Stomach (tissue), 8 donors: ENCODE measurements at regions not wholly inside any gene's neighbourhood (a gene's known extent, or its start where the extent isn't known, plus 50 kb on each side); places are given as distances from the start of the nearest gene placed in this dataset.

ENCODE experiments used
- DNase-seq, 2 donors: peaks; one replicate each; pipeline versions ENCODE4 v3.0.0 to v3.0.0-alpha.2; 2013 to 2019
- H3K27ac ChIP-seq, 5 donors: fragments of 200-600 bp in 4 of 5; sonication (generic) in 4 of 5; one replicate each; pipeline ENCODE4 v1.5.1; 2013 to 2019; ENCODE audit warnings: mild to moderate bottlenecking in 1 of 5, moderate library complexity in 1 of 5
- H3K27me3 ChIP-seq, 3 donors: fragments of 200-600 bp; sonication (generic); one replicate each; pipeline ENCODE4 v1.5.1; 2017 to 2019; ENCODE audit warnings: mixed run types in 1 of 3
- H3K36me3 ChIP-seq, 4 donors: fragments of 200-600 bp; sonication (generic); 1 replicate in 3 of 4; 2 replicates in 1 of 4; pipeline ENCODE4 v1.5.1; 2016 to 2019
- H3K4me1 ChIP-seq, 4 donors: fragments of 200-600 bp; sonication (generic); one replicate each; pipeline ENCODE4 v1.5.1; 2016 to 2019
- H3K4me3 ChIP-seq, 4 donors: fragments of 200-600 bp; sonication (generic) in 3 of 4; one replicate each; pipeline ENCODE4 v1.5.1; 2016 to 2019; ENCODE audit warnings: mild to moderate bottlenecking in 1 of 4
- H3K9me3 ChIP-seq, 4 donors: fragments of 200-600 bp; sonication (generic); one replicate each; pipeline ENCODE4 v1.5.1; 2016 to 2019
- EP300 ChIP-seq: sonication (generic); formaldehyde crosslinking; IDR thresholded peaks from one replicate; pipeline ENCODE4 v1.6.1; 2017; ENCODE audit warnings: antibody characterized with exemption
- POLR2A ChIP-seq, 4 donors: fragments of 450-650 bp; IDR thresholded peaks; one replicate each; pipeline ENCODE4 v1.6.1; 2016; ENCODE audit warnings: antibody characterized with exemption in 4 of 4, control low read depth in 2 of 4, mild to moderate bottlenecking in 1 of 4, moderate library complexity in 1 of 4
- POLR2AphosphoS5 ChIP-seq, 3 donors: sonication (generic); formaldehyde crosslinking; IDR thresholded peaks; one replicate each; pipeline ENCODE4 v1.6.1; 2016; ENCODE audit warnings: antibody characterized with exemption in 3 of 3
- WGBS, 5 donors: extraction: QIAGEN DNeasy Blood & Tissue Kit in 3 of 5; methylation state at CpG; one replicate each; pipeline versions ENCODE4 v1.1.5 to v1.1.7; 2013 to 2018; 5-methylcytosine and 5-hydroxymethylcytosine counted together
- intact Hi-C: fragments of 100-400 bp; cut with DNase I; formaldehyde crosslinking; loops from one replicate; pipeline ENCODE4 v1.15.1; 2023; ENCODE audit warnings: low total_unique reads
- TF ChIP-seq, protein P1 (sequence below), 7 experiments: fragments of 450-650 bp in 4 of 7; fragments of 200-600 bp in 3 of 7; sonication (generic) in 3 of 7; IDR thresholded peaks; one replicate each; pipeline ENCODE4 v1.5.1; 2016 to 2019; ENCODE audit warnings: antibody characterized with exemption in 7 of 7, control low read depth in 2 of 7, mild to moderate bottlenecking in 1 of 7
- donor health status: healthy with polysubstance abuse.
- donor health status: Bipolar disorder and iron deficiency.
- donor health status: healthy.

DNA sequence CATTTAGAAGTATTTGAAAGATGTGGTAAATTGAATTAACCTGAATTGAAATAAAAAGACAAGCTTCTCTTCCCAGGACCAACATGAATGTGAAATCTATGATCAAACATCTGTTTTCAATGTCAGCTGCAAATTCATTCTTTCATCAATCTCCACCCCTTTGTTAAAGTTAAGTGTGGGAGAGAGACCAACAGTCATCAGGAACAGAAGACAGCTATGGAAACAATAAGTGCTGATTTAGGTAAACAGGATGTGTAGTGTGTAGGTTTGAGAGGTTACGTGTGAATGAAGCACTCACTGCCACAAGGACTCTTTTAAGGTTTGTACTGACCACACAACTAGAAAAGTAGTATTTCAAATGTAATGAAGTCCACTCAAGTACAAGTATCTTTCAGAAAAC lies 1659.8 kb upstream of the CELF4 start:
- Histone ChIP-seq H3K36me3 (no peaks in the 10 kb centered on the region), H3K27me3 (no peaks in the 10 kb centered on the region), H3K4me1 (no peaks in the 10 kb centered on the region), H3K4me3 (no peak overlapping the region), H3K9me3 (no peaks in the 10 kb centered on the region), H3K27ac (no peak overlapping the region)
- 60 to 80% (median 72%) methylated on average over 1 of the region's 1 CpG for WGBS, 5 donors
- intact Hi-C loops: no loop called here
- DNase-seq: no peak
- TF ChIP-seq POLR2AphosphoS5 (IDR thresholded peaks at IDR 0.05) (no peak), EP300 (no peak), POLR2A (IDR thresholded peaks at IDR 0.05) (no peak)
- TF ChIP-seq, protein P1, sequence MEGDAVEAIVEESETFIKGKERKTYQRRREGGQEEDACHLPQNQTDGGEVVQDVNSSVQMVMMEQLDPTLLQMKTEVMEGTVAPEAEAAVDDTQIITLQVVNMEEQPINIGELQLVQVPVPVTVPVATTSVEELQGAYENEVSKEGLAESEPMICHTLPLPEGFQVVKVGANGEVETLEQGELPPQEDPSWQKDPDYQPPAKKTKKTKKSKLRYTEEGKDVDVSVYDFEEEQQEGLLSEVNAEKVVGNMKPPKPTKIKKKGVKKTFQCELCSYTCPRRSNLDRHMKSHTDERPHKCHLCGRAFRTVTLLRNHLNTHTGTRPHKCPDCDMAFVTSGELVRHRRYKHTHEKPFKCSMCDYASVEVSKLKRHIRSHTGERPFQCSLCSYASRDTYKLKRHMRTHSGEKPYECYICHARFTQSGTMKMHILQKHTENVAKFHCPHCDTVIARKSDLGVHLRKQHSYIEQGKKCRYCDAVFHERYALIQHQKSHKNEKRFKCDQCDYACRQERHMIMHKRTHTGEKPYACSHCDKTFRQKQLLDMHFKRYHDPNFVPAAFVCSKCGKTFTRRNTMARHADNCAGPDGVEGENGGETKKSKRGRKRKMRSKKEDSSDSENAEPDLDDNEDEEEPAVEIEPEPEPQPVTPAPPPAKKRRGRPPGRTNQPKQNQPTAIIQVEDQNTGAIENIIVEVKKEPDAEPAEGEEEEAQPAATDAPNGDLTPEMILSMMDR (IDR thresholded peaks at IDR 0.05): no peak

DNA sequence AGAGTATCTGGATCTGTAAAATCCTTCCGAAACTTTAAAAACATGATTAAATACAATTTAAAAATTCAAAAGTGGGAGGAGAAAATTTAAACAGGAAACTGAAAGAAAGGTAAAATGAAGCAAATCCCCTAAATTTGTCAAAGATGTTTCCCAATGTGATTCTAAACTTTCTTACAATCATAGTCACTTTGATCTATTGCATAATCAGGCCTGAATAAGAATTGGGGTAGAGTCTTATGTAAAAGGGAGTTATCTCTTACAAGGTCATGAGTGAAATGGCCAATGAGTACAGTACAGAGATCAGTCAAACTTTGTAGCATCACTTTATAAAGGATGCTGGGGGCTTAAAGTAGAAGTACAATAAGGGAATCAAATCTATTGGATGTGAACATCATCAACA lies 1657.7 kb upstream of the CELF4 start:
- Histone ChIP-seq H3K4me3 (no peak overlapping the region), H3K9me3 (no peaks in the 10 kb centered on the region), H3K4me1 (no peaks in the 10 kb centered on the region), H3K27ac (no peak overlapping the region), H3K36me3 (no peaks in the 10 kb centered on the region), H3K27me3 (no peaks in the 10 kb centered on the region)
- intact Hi-C loops: no loop called here
- TF ChIP-seq, protein P1 (IDR thresholded peaks at IDR 0.05): no peak
- no peak for TF ChIP-seq POLR2A (IDR thresholded peaks at IDR 0.05)
- WGBS, 5 donors: 89 to 97% (median 93%) methylated on average over 1 of the region's 1 CpG
- no peak for DNase-seq

DNA sequence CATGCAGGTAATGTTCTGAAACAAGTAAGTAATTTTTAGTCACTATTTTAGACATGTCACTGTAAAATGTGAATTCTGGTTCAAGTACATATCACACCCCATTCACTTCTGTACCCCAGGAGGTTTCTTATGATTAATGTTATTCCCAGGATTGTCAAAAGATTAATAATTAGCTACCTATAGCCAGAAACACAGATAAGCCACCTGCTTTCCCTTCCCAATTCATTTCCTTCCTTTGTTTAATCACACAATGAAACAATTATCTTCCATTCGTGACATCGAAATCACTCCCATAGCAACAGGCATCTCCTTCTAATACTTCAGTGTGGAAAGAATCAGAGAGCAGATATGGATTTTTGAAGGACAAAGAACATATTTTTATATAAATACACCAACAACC lies 1650.3 kb upstream of the CELF4 start:
- intact Hi-C loops: no loop called here
- 23 to 52% (median 32%) methylated on average over 2 of the region's 2 CpGs for WGBS, 5 donors
- no peak overlapping the region for H3K4me3 ChIP-seq
- TF ChIP-seq, protein P1 (IDR thresholded peaks at IDR 0.05): no peak
- H3K4me1 ChIP-seq: no peaks in the 10 kb centered on the region
- no peaks in the 10 kb centered on the region for H3K36me3 ChIP-seq
- peaks cover 0 to 9% (median 4%) of the 10 kb centered on the region in 4 donors for H3K9me3 ChIP-seq
- H3K27ac ChIP-seq: no peak overlapping the region
- DNase-seq: peak in 1 of 2 donors; percentile 23
- H3K27me3 ChIP-seq: no peaks in the 10 kb centered on the region

DNA sequence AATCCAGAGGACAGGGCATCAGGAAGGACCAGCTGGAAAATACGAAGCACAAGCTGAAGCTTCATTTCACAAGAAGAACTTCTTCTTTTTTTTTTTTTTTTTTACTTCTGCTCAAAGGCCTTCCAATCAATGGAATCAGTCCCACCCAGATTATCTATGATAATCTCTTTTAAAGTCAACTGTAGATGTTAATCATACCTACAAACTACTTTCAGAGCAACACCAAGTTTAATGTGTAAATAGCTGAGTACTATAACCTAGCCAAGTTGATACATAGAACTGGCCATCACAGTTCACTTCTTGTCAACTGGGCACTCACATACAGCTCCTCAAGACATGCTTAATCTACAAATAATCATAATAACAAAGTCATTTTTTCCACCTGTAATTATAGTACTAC lies 1645.9 kb upstream of the CELF4 start:
- H3K27ac ChIP-seq: no peak overlapping the region
- H3K9me3 ChIP-seq: peaks cover 0 to 9% (median 4%) of the 10 kb centered on the region in 4 donors
- intact Hi-C loops: no loop called here
- no peaks in the 10 kb centered on the region for H3K27me3 ChIP-seq
- WGBS, 5 donors: 84 to 96% (median 93%) methylated on average over 1 of the region's 1 CpG
- TF ChIP-seq POLR2AphosphoS5 (IDR thresholded peaks at IDR 0.05) (no peak), POLR2A (IDR thresholded peaks at IDR 0.05) (no peak), EP300 (no peak)
- TF ChIP-seq, protein P1 (IDR thresholded peaks at IDR 0.05): no peak
- no peak for DNase-seq
- no peak overlapping the region for H3K4me3 ChIP-seq
- no peaks in the 10 kb centered on the region for H3K4me1 ChIP-seq
- H3K36me3 ChIP-seq: no peaks in the 10 kb centered on the region

DNA sequence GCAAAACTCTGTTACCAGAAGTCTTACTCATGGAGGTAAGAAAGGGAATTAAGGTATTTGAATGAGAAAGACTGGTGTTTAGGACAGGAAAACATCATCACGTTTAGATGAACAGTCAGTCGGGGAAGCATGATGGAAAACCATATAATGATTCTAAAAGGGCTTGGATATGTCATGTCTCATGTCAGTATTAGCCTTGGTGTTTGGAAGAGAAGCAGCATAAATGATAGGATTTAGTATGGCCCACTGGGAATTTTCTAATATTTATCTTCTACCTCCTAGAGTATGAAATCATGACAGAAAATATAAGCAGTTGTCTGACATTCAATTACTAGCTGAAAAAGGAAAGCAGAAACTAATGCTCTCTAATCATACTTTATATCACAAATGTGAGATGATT lies 1643.6 kb upstream of the CELF4 start:
- 69 to 87% (median 77%) methylated on average over 2 of the region's 2 CpGs for WGBS, 5 donors

More for the DNA sequence above, 1643.6 kb upstream of the CELF4 start:
- Histone ChIP-seq H3K27me3 (no peaks in the 10 kb centered on the region), H3K4me1 (no peaks in the 10 kb centered on the region), H3K27ac (no peak overlapping the region), H3K36me3 (no peaks in the 10 kb centered on the region), H3K4me3 (no peak overlapping the region), H3K9me3 (peaks cover 0 to 9% (median 4%) of the 10 kb centered on the region in 4 donors)
- intact Hi-C loops: no loop called here
- DNase-seq: no peak
- TF ChIP-seq, protein P1 (IDR thresholded peaks at IDR 0.05): no peak
